Karpas-422 (cell line): ENCODE measurements at regions not wholly inside any gene's neighbourhood (a gene's known extent, or its start where the extent isn't known, plus 50 kb on each side); places are given as distances from the start of the nearest gene placed in this dataset.
A peak's percentile ranks its signal among the peaks of the same experiment; 100 is the strongest.
"Not testable (repeated sequence)": the region's sequence is repeated elsewhere in the genome, so short reads cannot be mapped to it uniquely, and the experiment has no call there.

Source experiments
- DNase-seq: peaks from one replicate; pipeline ENCODE4 v3.0.0-alpha.2; 2015
- H2AFZ ChIP-seq: fragments of 200-600 bp; sonication (generic); 2 replicates; pipeline ENCODE4 v1.6.1; 2014; ENCODE audit warnings: antibody characterized with exemption, low read length, mixed read lengths
- H3K27ac ChIP-seq: fragments of 200-600 bp; sonication (generic); 2 replicates; pipeline ENCODE4 v1.5.1; 2014; ENCODE audit warnings: mild to moderate bottlenecking, low read length, moderate library complexity
- H3K27me3 ChIP-seq: fragments of 200-600 bp; sonication (generic); 2 replicates; pipeline ENCODE4 v1.6.1; 2014; ENCODE audit warnings: low read length, mixed read lengths
- H3K36me3 ChIP-seq: fragments of 200-600 bp; sonication (generic); 2 replicates; pipeline ENCODE4 v1.6.1; 2014; ENCODE audit warnings: low read length, mixed read lengths; ENCODE audit not compliant: insufficient read depth
- H3K4me1 ChIP-seq: fragments of 200-600 bp; sonication (generic); 2 replicates; pipeline ENCODE4 v1.6.1; 2014; ENCODE audit warnings: mild to moderate bottlenecking, low read length, mixed read lengths
- H3K4me2 ChIP-seq: fragments of 200-600 bp; sonication (generic); 2 replicates; pipeline ENCODE4 v1.6.1; 2014; ENCODE audit warnings: low read length, low read depth, mild to moderate bottlenecking; ENCODE audit not compliant: poor library complexity, severe bottlenecking
- H3K4me3 ChIP-seq: fragments of 200-600 bp; sonication (generic); 2 replicates; pipeline ENCODE4 v1.5.1; 2014; ENCODE audit warnings: mild to moderate bottlenecking, antibody characterized with exemption, low read length, mixed read lengths
- H3K79me2 ChIP-seq: fragments of 200-600 bp; sonication (generic); 2 replicates; pipeline ENCODE4 v1.6.1; 2014; ENCODE audit warnings: mild to moderate bottlenecking, low read length, mixed read lengths
- H3K9ac ChIP-seq: fragments of 200-600 bp; sonication (generic); 2 replicates; pipeline ENCODE4 v1.6.0; 2014; ENCODE audit warnings: low read length
- H3K9me2 ChIP-seq: fragments of 200-600 bp; sonication (generic), shearing (Covaris generic); replicated peaks from 2 replicates; pipeline ENCODE4 v1.6.0; 2014; ENCODE audit warnings: mild to moderate bottlenecking, low read length, moderate library complexity; ENCODE audit not compliant: insufficient read depth
- H3K9me3 ChIP-seq: fragments of 300-700, 200-600 bp; sonication (generic); 2 replicates; pipeline ENCODE4 v1.6.1; 2014; ENCODE audit warnings: low read length, mixed read lengths
- H4K20me1 ChIP-seq: fragments of 200-600 bp; sonication (generic); 2 replicates; pipeline ENCODE4 v1.6.1; 2014; ENCODE audit warnings: mild to moderate bottlenecking, antibody characterized with exemption, low read length, low read depth; ENCODE audit not compliant: insufficient read depth

GRCh38 chr20:22966787-22967464, 68.2 kb upstream of the SSTR4 start:
- no peak overlapping the region for H3K27ac ChIP-seq

GRCh38 chr20:22967706-22968105, 67.4 kb upstream of the SSTR4 start:
- H3K27ac ChIP-seq, H3K4me2 ChIP-seq, H3K9ac ChIP-seq, H2AFZ ChIP-seq, H3K79me2 ChIP-seq, H3K9me2 ChIP-seq, H4K20me1 ChIP-seq, DNase-seq, H3K27me3 ChIP-seq, H3K4me1 ChIP-seq, H3K36me3 ChIP-seq, H3K4me3 ChIP-seq, H3K9me3 ChIP-seq: not testable (repeated sequence)

More at GRCh38 chr20:22966787-22967464, 68.2 kb upstream of the SSTR4 start:
- no peaks in the 10 kb centered on the region for H3K9me3 ChIP-seq
- H3K9ac ChIP-seq, result no peak overlapping the region
- no peaks in the 10 kb centered on the region for H3K4me1 ChIP-seq
- H3K4me2 ChIP-seq, result no peak overlapping the region
- no peaks in the 10 kb centered on the region for H4K20me1 ChIP-seq
- no peaks in the 10 kb centered on the region for H3K36me3 ChIP-seq
- H2AFZ ChIP-seq, result no peak overlapping the region
- H3K9me2 ChIP-seq, result no peaks in the 10 kb centered on the region
- no peak overlapping the region for H3K4me3 ChIP-seq
- no peaks in the 10 kb centered on the region for H3K79me2 ChIP-seq
- DNase-seq, result no peak
- no peaks in the 10 kb centered on the region for H3K27me3 ChIP-seq

- not testable (repeated sequence) for H3K9me3 ChIP-seq, H4K20me1 ChIP-seq, H3K27me3 ChIP-seq, H3K79me2 ChIP-seq, H2AFZ ChIP-seq, H3K4me3 ChIP-seq, H3K4me2 ChIP-seq, H3K36me3 ChIP-seq, DNase-seq, H3K27ac ChIP-seq, H3K9me2 ChIP-seq, H3K4me1 ChIP-seq, H3K9ac ChIP-seq
These were observed 66.1 kb upstream of the SSTR4 start for GRCh38 chr20:22969031-22969430.

- not testable (repeated sequence) for H3K4me3 ChIP-seq, H3K36me3 ChIP-seq, H3K9ac ChIP-seq, H3K4me1 ChIP-seq, H3K4me2 ChIP-seq, H3K9me2 ChIP-seq, H3K27ac ChIP-seq, H2AFZ ChIP-seq, H4K20me1 ChIP-seq, H3K9me3 ChIP-seq, DNase-seq, H3K79me2 ChIP-seq, H3K27me3 ChIP-seq
These were observed 64.0 kb upstream of the SSTR4 start for GRCh38 chr20:22971077-22971476.

- H3K4me3 ChIP-seq, result no peak overlapping the region
- no peaks in the 10 kb centered on the region for H3K9me3 ChIP-seq
- no peaks in the 10 kb centered on the region for H3K36me3 ChIP-seq
- H3K79me2 ChIP-seq, result no peaks in the 10 kb centered on the region
- peak; percentile 78 for DNase-seq
- no peak overlapping the region for H3K27ac ChIP-seq
- H4K20me1 ChIP-seq, result no peaks in the 10 kb centered on the region
- no peaks in the 10 kb centered on the region for H3K4me1 ChIP-seq
- no peaks in the 10 kb centered on the region for H3K9me2 ChIP-seq
- H3K27me3 ChIP-seq, result no peaks in the 10 kb centered on the region
- no peak overlapping the region for H3K9ac ChIP-seq
- no peak overlapping the region for H3K4me2 ChIP-seq
- H2AFZ ChIP-seq, result no peak overlapping the region
These were observed 60.8 kb upstream of the SSTR4 start for GRCh38 chr20:22974354-22974753.

- no peak overlapping the region for H2AFZ ChIP-seq
- no peak overlapping the region for H3K9ac ChIP-seq
- H3K36me3 ChIP-seq, result no peaks in the 10 kb centered on the region
- no peaks in the 10 kb centered on the region for H3K79me2 ChIP-seq
- H3K27ac ChIP-seq, result no peak overlapping the region
- DNase-seq, result no peak
- H3K4me3 ChIP-seq, result no peak overlapping the region
- no peaks in the 10 kb centered on the region for H3K27me3 ChIP-seq
- H4K20me1 ChIP-seq, result no peaks in the 10 kb centered on the region
- no peaks in the 10 kb centered on the region for H3K9me2 ChIP-seq
- H3K4me1 ChIP-seq, result no peaks in the 10 kb centered on the region
- no peaks in the 10 kb centered on the region for H3K9me3 ChIP-seq
- no peak overlapping the region for H3K4me2 ChIP-seq
These were observed 57.9 kb upstream of the SSTR4 start for GRCh38 chr20:22977047-22977785.

- H3K27ac ChIP-seq, result no peak overlapping the region
- H2AFZ ChIP-seq, result no peak overlapping the region
- no peak for DNase-seq
- no peaks in the 10 kb centered on the region for H3K27me3 ChIP-seq
- no peak overlapping the region for H3K4me2 ChIP-seq
- no peaks in the 10 kb centered on the region for H3K9me2 ChIP-seq
- no peaks in the 10 kb centered on the region for H3K36me3 ChIP-seq
- no peak overlapping the region for H3K4me3 ChIP-seq
- no peaks in the 10 kb centered on the region for H4K20me1 ChIP-seq
- H3K79me2 ChIP-seq, result no peaks in the 10 kb centered on the region
- no peak overlapping the region for H3K9ac ChIP-seq
- peaks cover 4% of the 10 kb centered on the region; the same call in 1 of the 2 replicates for H3K4me1 ChIP-seq
- no peaks in the 10 kb centered on the region for H3K9me3 ChIP-seq
These were observed 51.1 kb upstream of the SSTR4 start for GRCh38 chr20:22984008-22984407.

GRCh38 chr20:22984606-22985005, 50.5 kb upstream of the SSTR4 start:
- H3K9ac ChIP-seq, result no peak overlapping the region
- H3K9me3 ChIP-seq, result no peaks in the 10 kb centered on the region
- no peak overlapping the region for H2AFZ ChIP-seq
- peaks cover 4% of the 10 kb centered on the region; the same call in 1 of the 2 replicates for H3K4me1 ChIP-seq
- DNase-seq, result no peak
- no peaks in the 10 kb centered on the region for H3K36me3 ChIP-seq
- H3K4me3 ChIP-seq, result no peak overlapping the region
- H3K4me2 ChIP-seq, result no peak overlapping the region
- H3K9me2 ChIP-seq, result no peaks in the 10 kb centered on the region
- no peaks in the 10 kb centered on the region for H3K27me3 ChIP-seq
- no peaks in the 10 kb centered on the region for H4K20me1 ChIP-seq
- H3K27ac ChIP-seq, result no peak overlapping the region
- H3K79me2 ChIP-seq, result no peaks in the 10 kb centered on the region
